Tibial nerve (tissue), 4 donors: ENCODE measurements at regions not wholly inside any gene's neighbourhood (a gene's known extent, or its start where the extent isn't known, plus 50 kb on each side); places are given as distances from the start of the nearest gene placed in this dataset.

Source experiments
- CTCF ChIP-seq, 5 experiments: fragments of 200-600 bp in 3 of 5; fragments of 450-650 bp in 2 of 5; sonication (generic) in 3 of 5; IDR thresholded peaks; one replicate each; pipeline ENCODE4 v1.5.1; 2016 to 2019; ENCODE audit warnings: antibody characterized with exemption in 5 of 5, mild to moderate bottlenecking in 3 of 5, moderate library complexity in 2 of 5
- EP300 ChIP-seq, 2 donors: sonication (generic); formaldehyde crosslinking; IDR thresholded peaks; one replicate each; pipeline ENCODE4 v1.6.1; 2017; ENCODE audit warnings: antibody characterized with exemption in 2 of 2, mild to moderate bottlenecking in 1 of 2
- POLR2A ChIP-seq, 2 donors: fragments of 450-650 bp; IDR thresholded peaks; one replicate each; pipeline ENCODE4 v1.6.1; 2017; ENCODE audit warnings: antibody characterized with exemption in 2 of 2, mild to moderate bottlenecking in 2 of 2, moderate library complexity in 2 of 2

GRCh38 chr19:27657271-27658051, 1555.5 kb downstream of the UQCRFS1 start:
- TF ChIP-seq CTCF (IDR thresholded peaks at IDR 0.05) (no peak), POLR2A (IDR thresholded peaks at IDR 0.05) (no peak), EP300 (IDR thresholded peaks at IDR 0.05) (no peak)
